Activated CD4-positive, alpha-beta T cell treated with anti-CD3 and anti-CD28 coated beads, Interleukin-2, amount 50 U/mL, for 4 hours (primary cell): ENCODE measurements at regions not wholly inside any gene's neighbourhood (a gene's known extent, or its start where the extent isn't known, plus 50 kb on each side); places are given as distances from the start of the nearest gene placed in this dataset.
"Not testable (repeated sequence)": the region's sequence is repeated elsewhere in the genome, so short reads cannot be mapped to it uniquely, and the experiment has no call there.

Experiments
- DNase-seq, 2 experiments: peaks; one replicate each; pipeline ENCODE4 v3.0.0-alpha.2; 2020

- DNase-seq: no peak
Observed at GRCh38 chr2:22185251-22185650, 1061.5 kb downstream of the TDRD15 start.

- DNase-seq: not testable (repeated sequence)
Observed at GRCh38 chr2:22186261-22186828, 1062.6 kb downstream of the TDRD15 start.

GRCh38 chr2:22189893-22190480, 1066.2 kb downstream of the TDRD15 start:
- no peak for DNase-seq

- no peak for DNase-seq
Observed at GRCh38 chr2:22194218-22194617, 1070.5 kb downstream of the TDRD15 start.

- DNase-seq: no peak
Observed at GRCh38 chr2:22196806-22197205, 1073.0 kb downstream of the TDRD15 start.

- no peak for DNase-seq
Observed at GRCh38 chr2:22198381-22199283, 1074.9 kb downstream of the TDRD15 start.

- DNase-seq: no peak
Observed at GRCh38 chr2:22199994-22200393, 1076.2 kb downstream of the TDRD15 start.

- no peak for DNase-seq
Observed at GRCh38 chr2:22209545-22209944, 1085.8 kb downstream of the TDRD15 start.

GRCh38 chr2:22213237-22213636, 1089.5 kb downstream of the TDRD15 start:
- no peak for DNase-seq

- no peak for DNase-seq
Observed at GRCh38 chr2:22215517-22215916, 1091.7 kb downstream of the TDRD15 start.

GRCh38 chr2:22217881-22218280, 1094.1 kb downstream of the TDRD15 start:
- no peak for DNase-seq

GRCh38 chr2:22221006-22221405, 1097.2 kb downstream of the TDRD15 start:
- DNase-seq: no peak

GRCh38 chr2:22238967-22239366, 1115.2 kb downstream of the TDRD15 start:
- DNase-seq: no peak

- DNase-seq: no peak
Observed at GRCh38 chr2:22247466-22247865, 1123.7 kb downstream of the TDRD15 start.

- no peak for DNase-seq
Observed at GRCh38 chr2:22248851-22249250, 1125.1 kb downstream of the TDRD15 start.

GRCh38 chr2:22253171-22253570, 1129.4 kb downstream of the TDRD15 start:
- no peak for DNase-seq

- DNase-seq: no peak
Observed at GRCh38 chr2:22261165-22261564, 1123.8 kb upstream of the KLHL29 start.

- DNase-seq: no peak
Observed at GRCh38 chr2:22270341-22270740, 1114.6 kb upstream of the KLHL29 start.

GRCh38 chr2:22273853-22274252, 1111.1 kb upstream of the KLHL29 start:
- DNase-seq: no peak

GRCh38 chr2:22274661-22275060, 1110.3 kb upstream of the KLHL29 start:
- DNase-seq: no peak

- no peak for DNase-seq
Observed at GRCh38 chr2:22276696-22277095, 1108.3 kb upstream of the KLHL29 start.

GRCh38 chr2:22279541-22279940, 1105.4 kb upstream of the KLHL29 start:
- no peak for DNase-seq

GRCh38 chr2:22281033-22281432, 1103.9 kb upstream of the KLHL29 start:
- DNase-seq: no peak

- DNase-seq: no peak
Observed at GRCh38 chr2:22282220-22282619, 1102.8 kb upstream of the KLHL29 start.
